GM18507 (cell line): ENCODE measurements at regions not wholly inside any gene's neighbourhood (a gene's known extent, or its start where the extent isn't known, plus 50 kb on each side); places are given as distances from the start of the nearest gene placed in this dataset.

Experiments
- DNase-seq: peaks from one replicate; pipeline ENCODE4 v3.0.0; 2011; ENCODE audit warnings: low read depth; ENCODE audit not compliant: insufficient read length; ENCODE audit errors: extremely low spot score
- FAIRE-seq: peaks from 2 replicates; lab custom pipeline; 2011; peaks lifted over from hg19 to GRCh38; lab: Jason Lieb, UNC

GRCh38 chr3:86230762-86231161 lies 760.2 kb downstream of the VGLL3 start:
- FAIRE-seq = no peak

GRCh38 chr3:86229775-86230094 lies 761.2 kb downstream of the VGLL3 start:
- DNase-seq = no peak
- no peak for FAIRE-seq

More at GRCh38 chr3:86230762-86231161, 760.2 kb downstream of the VGLL3 start:
- no peak for DNase-seq

GRCh38 chr3:86229086-86229774 lies 761.7 kb downstream of the VGLL3 start:
- no peak for DNase-seq
- FAIRE-seq = no peak

- no peak for DNase-seq
- FAIRE-seq = no peak
Measured at GRCh38 chr3:86228101-86228500, 762.8 kb downstream of the VGLL3 start.

- DNase-seq (no peak), FAIRE-seq (no peak)
Measured at GRCh38 chr3:86225461-86225860, 765.5 kb downstream of the VGLL3 start.

GRCh38 chr3:86221601-86222000 lies 769.3 kb downstream of the VGLL3 start:
- FAIRE-seq = no peak

GRCh38 chr3:86208772-86209171 lies 782.2 kb downstream of the VGLL3 start:
- DNase-seq (no peak), FAIRE-seq (no peak)

More at GRCh38 chr3:86221601-86222000, 769.3 kb downstream of the VGLL3 start:
- DNase-seq = no peak

- DNase-seq (no peak), FAIRE-seq (no peak)
Measured at GRCh38 chr3:86182606-86183005, 808.3 kb downstream of the VGLL3 start.

- DNase-seq (no peak), FAIRE-seq (no peak)
Measured at GRCh38 chr3:86180696-86181095, 810.3 kb downstream of the VGLL3 start.

GRCh38 chr3:86178095-86178494 lies 812.9 kb downstream of the VGLL3 start:
- DNase-seq (no peak), FAIRE-seq (no peak)

- FAIRE-seq (no peak), DNase-seq (no peak)
Measured at GRCh38 chr3:86176445-86176784, 814.5 kb downstream of the VGLL3 start.

GRCh38 chr3:86175593-86176444 lies 815.1 kb downstream of the VGLL3 start:
- no peak for DNase-seq
- no peak for FAIRE-seq

GRCh38 chr3:86175051-86175536 lies 815.9 kb downstream of the VGLL3 start:
- FAIRE-seq = no peak

GRCh38 chr3:86173401-86173800 lies 817.5 kb downstream of the VGLL3 start:
- FAIRE-seq = no peak
- DNase-seq = no peak

More at GRCh38 chr3:86175051-86175536, 815.9 kb downstream of the VGLL3 start:
- no peak for DNase-seq

- DNase-seq = no peak
- FAIRE-seq = no peak
Measured at GRCh38 chr3:86168512-86168911, 822.4 kb downstream of the VGLL3 start.

GRCh38 chr3:86162521-86162920 lies 828.4 kb downstream of the VGLL3 start:
- no peak for FAIRE-seq
- no peak for DNase-seq

- FAIRE-seq = no peak
- DNase-seq = no peak
Measured at GRCh38 chr3:86161493-86161892, 829.5 kb downstream of the VGLL3 start.

GRCh38 chr3:86152620-86153019 lies 838.3 kb downstream of the VGLL3 start:
- FAIRE-seq = no peak
- no peak for DNase-seq

GRCh38 chr3:86149054-86149453 lies 841.9 kb downstream of the VGLL3 start:
- no peak for DNase-seq
- no peak for FAIRE-seq

GRCh38 chr3:86147119-86147518 lies 843.8 kb downstream of the VGLL3 start:
- DNase-seq (no peak), FAIRE-seq (no peak)

- FAIRE-seq (no peak), DNase-seq (no peak)
Measured at GRCh38 chr3:86126552-86126951, 864.4 kb downstream of the VGLL3 start.
